ENCODE measurements at regions not wholly inside any gene's neighbourhood (a gene's known extent, or its start where the extent isn't known, plus 50 kb on each side); places are given as distances from the start of the nearest gene placed in this dataset.

DNA sequence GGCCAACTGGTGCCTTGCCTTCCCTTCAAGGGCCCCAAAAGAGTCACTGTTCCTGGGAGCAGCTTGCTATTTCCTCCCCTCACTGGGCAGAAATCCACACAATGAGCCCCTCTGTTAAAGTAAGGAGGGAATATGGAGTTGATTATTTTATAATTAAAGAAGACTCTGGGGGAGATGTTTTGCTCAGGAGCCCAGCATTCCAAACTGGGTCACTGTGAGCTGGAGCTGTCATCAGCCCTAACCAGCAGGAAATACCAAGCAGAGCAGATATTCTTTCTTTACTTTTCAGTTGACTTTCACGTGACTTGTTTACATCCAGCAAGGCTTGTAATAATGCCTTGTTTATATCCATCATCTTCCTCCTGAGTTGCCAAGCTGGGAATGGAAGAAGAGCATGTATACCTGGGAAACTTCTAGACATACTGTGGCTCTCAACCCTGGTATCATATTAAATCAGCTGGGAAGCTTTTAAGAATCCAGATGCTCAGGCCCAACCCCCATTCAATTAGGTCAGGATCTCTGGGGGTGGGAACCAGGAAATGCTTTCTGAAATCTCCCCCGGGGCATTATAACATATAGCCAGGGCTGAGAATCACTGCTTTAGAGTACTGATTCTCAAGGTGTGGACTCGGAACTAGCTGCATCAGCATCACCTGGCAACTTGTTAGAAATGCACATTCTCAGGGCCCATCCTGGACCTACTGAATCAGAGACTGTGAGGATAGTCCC lies 175.6 kb upstream of the MYLIP start:
- no peak overlapping the region for H3K27ac Mint-ChIP-seq
- Histone ChIP-seq H3K9ac (ENCODE audit: insufficient read depth, low read length, poor library complexity, severe bottlenecking) (no peak overlapping the region), H3K27ac (ENCODE audit: low read depth in 1 of 2, low read length in 2 of 2) (no peak overlapping the region), H3K27me3 (ENCODE audit: control insufficient read depth in 2 of 2, insufficient read depth in 2 of 2, low read length in 2 of 2) (no peaks in the 10 kb centered on the region), H3K9me3 (replicated peaks in 1 of 2; ENCODE audit: control insufficient read depth in 1 of 2, insufficient read depth in 1 of 2, low read length in 2 of 2) (no peaks in the 10 kb centered on the region), H3K4me1 (ENCODE audit: control insufficient read depth in 1 of 2, insufficient read depth in 2 of 2, low read length in 2 of 2) (no peaks in the 10 kb centered on the region), H3K36me3 (replicated peaks in 1 of 2; ENCODE audit: control insufficient read depth in 1 of 2, insufficient read depth in 2 of 2, low read length in 2 of 2) (no peaks in the 10 kb centered on the region), H2AFZ (ENCODE audit: insufficient read depth, low read depth, low read length, poor library complexity, severe bottlenecking) (no peak overlapping the region), H3K4me3 (replicated peaks in 1 of 3; ENCODE audit: low read depth in 2 of 3, low read length in 3 of 3) (no peak overlapping the region), H4K20me1 (ENCODE audit: insufficient read depth, low read length) (no peaks in the 10 kb centered on the region), H3K79me2 (ENCODE audit: insufficient read depth, low read length) (no peaks in the 10 kb centered on the region), H3K4me2 (replicated peaks; ENCODE audit: extremely low read depth, low read length, poor library complexity, severe bottlenecking) (no peak overlapping the region)
- intact Hi-C loops (cut with micrococcal nuclease): no loop called here
- H3K9me3 Mint-ChIP-seq: peaks cover 0 to 3% (median 0%) of the 10 kb centered on the region in 7 donors
- WGBS (ENCODE audit: insufficient coverage): 63% methylated on average over 2 of the region's 3 CpGs
- H3K4me3 Mint-ChIP-seq: no peak overlapping the region
- TF ChIP-seq, protein P1, sequence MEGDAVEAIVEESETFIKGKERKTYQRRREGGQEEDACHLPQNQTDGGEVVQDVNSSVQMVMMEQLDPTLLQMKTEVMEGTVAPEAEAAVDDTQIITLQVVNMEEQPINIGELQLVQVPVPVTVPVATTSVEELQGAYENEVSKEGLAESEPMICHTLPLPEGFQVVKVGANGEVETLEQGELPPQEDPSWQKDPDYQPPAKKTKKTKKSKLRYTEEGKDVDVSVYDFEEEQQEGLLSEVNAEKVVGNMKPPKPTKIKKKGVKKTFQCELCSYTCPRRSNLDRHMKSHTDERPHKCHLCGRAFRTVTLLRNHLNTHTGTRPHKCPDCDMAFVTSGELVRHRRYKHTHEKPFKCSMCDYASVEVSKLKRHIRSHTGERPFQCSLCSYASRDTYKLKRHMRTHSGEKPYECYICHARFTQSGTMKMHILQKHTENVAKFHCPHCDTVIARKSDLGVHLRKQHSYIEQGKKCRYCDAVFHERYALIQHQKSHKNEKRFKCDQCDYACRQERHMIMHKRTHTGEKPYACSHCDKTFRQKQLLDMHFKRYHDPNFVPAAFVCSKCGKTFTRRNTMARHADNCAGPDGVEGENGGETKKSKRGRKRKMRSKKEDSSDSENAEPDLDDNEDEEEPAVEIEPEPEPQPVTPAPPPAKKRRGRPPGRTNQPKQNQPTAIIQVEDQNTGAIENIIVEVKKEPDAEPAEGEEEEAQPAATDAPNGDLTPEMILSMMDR (IDR thresholded peaks at IDR 0.05): no peak
- no peak for DNase-seq
- peaks cover 6% of the 10 kb centered on the region for H3K4me1 Mint-ChIP-seq
- no peaks in the 10 kb centered on the region for H3K36me3 Mint-ChIP-seq
- peaks cover 0 to 1% (median 0%) of the 10 kb centered on the region in 3 donors for H3K27me3 Mint-ChIP-seq (ENCODE audit: low read depth in 3 of 3)

DNA sequence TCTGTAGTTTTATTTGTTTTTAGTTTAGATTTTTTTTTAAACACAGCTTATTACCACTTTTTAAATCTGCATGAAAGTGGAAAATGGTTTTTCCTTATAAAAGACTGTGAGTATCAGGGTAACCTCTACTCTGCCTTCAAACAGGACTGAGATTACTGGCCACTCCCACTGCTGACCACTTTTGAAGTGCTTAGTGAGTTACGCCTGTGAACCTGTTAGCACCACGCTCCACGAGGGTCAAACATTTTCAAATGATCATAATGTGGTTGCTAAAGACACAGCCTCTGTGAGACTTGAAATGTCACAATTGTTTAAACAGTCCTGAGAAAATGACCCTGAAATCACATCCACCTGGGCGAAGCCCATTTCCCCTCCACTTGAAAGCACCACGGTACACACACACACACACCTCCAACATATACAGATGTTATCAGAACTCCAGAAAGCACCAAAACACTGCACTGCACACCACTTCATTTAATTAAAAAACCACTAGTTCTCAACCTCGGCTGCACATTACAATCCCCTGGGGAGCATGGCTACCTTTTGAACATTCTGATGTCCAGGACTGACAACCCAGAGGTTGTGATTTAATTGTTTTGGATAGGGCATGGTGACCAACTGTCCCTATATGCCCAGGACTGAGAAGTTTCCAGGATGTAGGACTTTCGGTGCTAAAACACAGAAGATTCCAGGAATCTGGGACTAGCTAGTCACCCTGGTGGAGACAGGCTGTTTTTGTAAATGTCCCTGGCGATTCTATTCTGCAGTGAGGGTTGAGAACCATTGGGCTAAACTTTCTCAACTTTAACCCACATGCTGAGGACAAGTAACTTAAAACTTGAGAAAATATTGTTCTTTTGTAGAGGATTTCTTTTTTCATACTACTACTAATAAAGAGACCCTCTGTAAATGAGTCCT lies 176.4 kb upstream of the MYLIP start:
- no peak overlapping the region for H2AFZ ChIP-seq (ENCODE audit: insufficient read depth, low read depth, low read length, poor library complexity, severe bottlenecking)
- no peaks in the 10 kb centered on the region for H3K9me3 ChIP-seq (replicated peaks in 1 of 2; ENCODE audit: control insufficient read depth in 1 of 2, insufficient read depth in 1 of 2, low read length in 2 of 2)
- no peaks in the 10 kb centered on the region for H3K79me2 ChIP-seq (ENCODE audit: insufficient read depth, low read length)
- WGBS (ENCODE audit: insufficient coverage): 92% methylated on average over 3 of the region's 8 CpGs
- H3K27me3 Mint-ChIP-seq (ENCODE audit: low read depth in 3 of 3): peaks cover 0 to 1% (median 0%) of the 10 kb centered on the region in 3 donors
- TF ChIP-seq, protein P1 (IDR thresholded peaks at IDR 0.05): no peak
- H3K4me2 ChIP-seq (replicated peaks; ENCODE audit: extremely low read depth, low read length, poor library complexity, severe bottlenecking): no peak overlapping the region
- H3K4me3 ChIP-seq (replicated peaks in 1 of 3; ENCODE audit: low read depth in 2 of 3, low read length in 3 of 3): no peak overlapping the region
- peaks cover 6% of the 10 kb centered on the region for H3K4me1 Mint-ChIP-seq
- no peaks in the 10 kb centered on the region for H3K27me3 ChIP-seq (ENCODE audit: control insufficient read depth in 2 of 2, insufficient read depth in 2 of 2, low read length in 2 of 2)
- H3K27ac ChIP-seq (ENCODE audit: low read depth in 1 of 2, low read length in 2 of 2): no peak overlapping the region
- no peak overlapping the region for H3K4me3 Mint-ChIP-seq
- H3K27ac Mint-ChIP-seq: no peak overlapping the region
- no peaks in the 10 kb centered on the region for H3K4me1 ChIP-seq (ENCODE audit: control insufficient read depth in 1 of 2, insufficient read depth in 2 of 2, low read length in 2 of 2)
- no peaks in the 10 kb centered on the region for H3K36me3 Mint-ChIP-seq
- no peaks in the 10 kb centered on the region for H3K36me3 ChIP-seq (replicated peaks in 1 of 2; ENCODE audit: control insufficient read depth in 1 of 2, insufficient read depth in 2 of 2, low read length in 2 of 2)
- no peak overlapping the region for H3K9ac ChIP-seq (ENCODE audit: insufficient read depth, low read length, poor library complexity, severe bottlenecking)
- peaks cover 0 to 3% (median 0%) of the 10 kb centered on the region in 7 donors for H3K9me3 Mint-ChIP-seq
- no peak for DNase-seq
- intact Hi-C loops (cut with micrococcal nuclease): no loop called here
- H4K20me1 ChIP-seq (ENCODE audit: insufficient read depth, low read length): no peaks in the 10 kb centered on the region

Measured in CD14-positive monocyte (primary cell).